ENCODE measurements at regions not wholly inside any gene's neighbourhood (a gene's known extent, or its start where the extent isn't known, plus 50 kb on each side); places are given as distances from the start of the nearest gene placed in this dataset.

DNA sequence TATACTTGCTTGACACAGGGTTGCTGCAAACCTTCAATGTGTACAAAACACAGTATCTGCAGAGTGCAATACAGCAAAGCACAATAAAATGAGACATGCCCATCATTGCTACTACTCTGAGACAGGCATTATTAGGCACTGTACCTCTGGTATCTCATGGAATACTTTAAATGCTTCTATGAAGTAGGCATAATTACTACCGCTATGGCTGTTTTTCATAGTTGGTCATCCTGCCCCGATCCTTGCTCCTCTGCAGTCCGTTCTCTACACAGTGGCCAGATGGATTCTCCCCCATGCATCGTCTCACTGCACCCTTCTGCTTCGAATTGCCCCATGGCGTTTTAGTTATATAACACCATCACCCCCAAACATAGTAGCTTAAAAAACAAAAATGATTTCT, 83.0 kb upstream of the UBL3 start:
- TF ChIP-seq KDM5A (IDR thresholded peaks at IDR 0.05) = no peak
- TF ChIP-seq POLR2A (IDR thresholded peaks at IDR 0.05; ENCODE audit: low read length) = no peak
- TF ChIP-seq, protein P1, sequence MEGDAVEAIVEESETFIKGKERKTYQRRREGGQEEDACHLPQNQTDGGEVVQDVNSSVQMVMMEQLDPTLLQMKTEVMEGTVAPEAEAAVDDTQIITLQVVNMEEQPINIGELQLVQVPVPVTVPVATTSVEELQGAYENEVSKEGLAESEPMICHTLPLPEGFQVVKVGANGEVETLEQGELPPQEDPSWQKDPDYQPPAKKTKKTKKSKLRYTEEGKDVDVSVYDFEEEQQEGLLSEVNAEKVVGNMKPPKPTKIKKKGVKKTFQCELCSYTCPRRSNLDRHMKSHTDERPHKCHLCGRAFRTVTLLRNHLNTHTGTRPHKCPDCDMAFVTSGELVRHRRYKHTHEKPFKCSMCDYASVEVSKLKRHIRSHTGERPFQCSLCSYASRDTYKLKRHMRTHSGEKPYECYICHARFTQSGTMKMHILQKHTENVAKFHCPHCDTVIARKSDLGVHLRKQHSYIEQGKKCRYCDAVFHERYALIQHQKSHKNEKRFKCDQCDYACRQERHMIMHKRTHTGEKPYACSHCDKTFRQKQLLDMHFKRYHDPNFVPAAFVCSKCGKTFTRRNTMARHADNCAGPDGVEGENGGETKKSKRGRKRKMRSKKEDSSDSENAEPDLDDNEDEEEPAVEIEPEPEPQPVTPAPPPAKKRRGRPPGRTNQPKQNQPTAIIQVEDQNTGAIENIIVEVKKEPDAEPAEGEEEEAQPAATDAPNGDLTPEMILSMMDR (IDR thresholded peaks at IDR 0.05) = no peak
- TF ChIP-seq RCOR1 (IDR thresholded peaks at IDR 0.05; ENCODE audit: low read depth, low read length) = no peak
- TF ChIP-seq, protein P2, sequence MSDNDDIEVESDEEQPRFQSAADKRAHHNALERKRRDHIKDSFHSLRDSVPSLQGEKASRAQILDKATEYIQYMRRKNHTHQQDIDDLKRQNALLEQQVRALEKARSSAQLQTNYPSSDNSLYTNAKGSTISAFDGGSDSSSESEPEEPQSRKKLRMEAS (IDR thresholded peaks at IDR 0.05) = no peak
- TF ChIP-seq, protein P3, sequence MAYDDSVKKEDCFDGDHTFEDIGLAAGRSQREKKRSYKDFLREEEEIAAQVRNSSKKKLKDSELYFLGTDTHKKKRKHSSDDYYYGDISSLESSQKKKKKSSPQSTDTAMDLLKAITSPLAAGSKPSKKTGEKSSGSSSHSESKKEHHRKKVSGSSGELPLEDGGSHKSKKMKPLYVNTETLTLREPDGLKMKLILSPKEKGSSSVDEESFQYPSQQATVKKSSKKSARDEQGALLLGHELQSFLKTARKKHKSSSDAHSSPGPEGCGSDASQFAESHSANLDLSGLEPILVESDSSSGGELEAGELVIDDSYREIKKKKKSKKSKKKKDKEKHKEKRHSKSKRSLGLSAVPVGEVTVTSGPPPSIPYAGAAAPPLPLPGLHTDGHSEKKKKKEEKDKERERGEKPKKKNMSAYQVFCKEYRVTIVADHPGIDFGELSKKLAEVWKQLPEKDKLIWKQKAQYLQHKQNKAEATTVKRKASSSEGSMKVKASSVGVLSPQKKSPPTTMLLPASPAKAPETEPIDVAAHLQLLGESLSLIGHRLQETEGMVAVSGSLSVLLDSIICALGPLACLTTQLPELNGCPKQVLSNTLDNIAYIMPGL (CRISPR knock-in tag; IDR thresholded peaks at IDR 0.05; ENCODE audit: borderline replicate concordance) = no peak
- no peak for TF ChIP-seq POLR2AphosphoS2 (conservative IDR thresholded peaks at IDR 0.05; ENCODE audit: low read length)
- TF ChIP-seq SMC3 (IDR thresholded peaks at IDR 0.05) = no peak
- no peak for TF ChIP-seq MAZ (IDR thresholded peaks at IDR 0.05; ENCODE audit: borderline replicate concordance, low read depth, low read length)
- TF ChIP-seq MYC (IDR thresholded peaks at IDR 0.05; ENCODE audit: borderline replicate concordance, low read length) = no peak
- TF ChIP-seq, protein P4, sequence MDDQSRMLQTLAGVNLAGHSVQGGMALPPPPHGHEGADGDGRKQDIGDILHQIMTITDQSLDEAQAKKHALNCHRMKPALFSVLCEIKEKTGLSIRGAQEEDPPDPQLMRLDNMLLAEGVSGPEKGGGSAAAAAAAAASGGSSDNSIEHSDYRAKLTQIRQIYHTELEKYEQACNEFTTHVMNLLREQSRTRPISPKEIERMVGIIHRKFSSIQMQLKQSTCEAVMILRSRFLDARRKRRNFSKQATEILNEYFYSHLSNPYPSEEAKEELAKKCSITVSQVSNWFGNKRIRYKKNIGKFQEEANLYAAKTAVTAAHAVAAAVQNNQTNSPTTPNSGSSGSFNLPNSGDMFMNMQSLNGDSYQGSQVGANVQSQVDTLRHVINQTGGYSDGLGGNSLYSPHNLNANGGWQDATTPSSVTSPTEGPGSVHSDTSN (IDR thresholded peaks at IDR 0.05) = no peak
- TF ChIP-seq EP300 (IDR thresholded peaks at IDR 0.05) = no peak
- TF ChIP-seq PHF8 (IDR thresholded peaks at IDR 0.05; ENCODE audit: borderline replicate concordance, low read depth) = no peak
- TF ChIP-seq ZNF302 (CRISPR knock-in tag; IDR thresholded peaks at IDR 0.05) = no peak

Data from A549 (cell line).